Stimulated activated naive CD8-positive, alpha-beta T cell treated with anti-CD3 and anti-CD28 coated beads, Interleukin-15, Interleukin-2, amounts not matched to agents 100 U/mL and 50 U/mL, for 24 hours (primary cell): ENCODE measurements at regions not wholly inside any gene's neighbourhood (a gene's known extent, or its start where the extent isn't known, plus 50 kb on each side); places are given as distances from the start of the nearest gene placed in this dataset.

Source experiments
- ATAC-seq: fragments of 150-1000 bp; cut with Tn5 transposase; one replicate; pipeline ENCODE4 v1.10.0; 2021
- DNase-seq: peaks from one replicate; pipeline ENCODE4 v3.0.0; 2021

DNA sequence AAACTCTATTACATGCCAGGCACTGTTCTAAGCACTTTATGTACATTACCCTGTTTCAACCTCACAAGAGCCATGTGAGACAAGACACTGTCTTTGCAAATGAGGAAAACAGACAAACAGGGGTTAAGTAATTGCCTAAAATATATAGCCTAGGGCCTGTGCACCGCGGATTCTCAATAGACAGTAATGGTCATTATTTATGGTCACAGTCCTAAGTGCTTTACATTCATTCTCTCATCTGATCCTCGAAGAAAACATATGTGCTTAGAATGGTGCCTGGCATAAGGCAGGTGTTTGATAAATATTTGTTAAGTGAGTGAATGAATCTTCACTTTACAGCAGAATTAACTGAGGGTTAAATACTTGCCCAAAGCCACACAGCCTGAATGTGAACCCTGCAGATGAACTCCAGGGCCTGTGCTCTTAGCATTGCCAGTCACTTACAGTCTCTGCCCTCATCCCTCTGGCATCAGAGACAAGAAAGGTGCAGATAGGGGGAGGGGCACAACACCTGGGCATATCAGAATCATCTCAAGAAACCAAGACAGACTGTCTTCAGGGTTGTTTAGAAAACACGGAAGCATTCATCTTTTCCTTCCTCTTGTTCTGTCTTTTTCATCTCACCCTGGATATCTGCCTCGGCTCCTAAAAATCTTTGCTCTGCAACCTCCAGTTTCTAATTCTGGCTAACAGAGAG lies 92.8 kb upstream of the SASH1 start:
- no peak for DNase-seq
- no peak for ATAC-seq

DNA sequence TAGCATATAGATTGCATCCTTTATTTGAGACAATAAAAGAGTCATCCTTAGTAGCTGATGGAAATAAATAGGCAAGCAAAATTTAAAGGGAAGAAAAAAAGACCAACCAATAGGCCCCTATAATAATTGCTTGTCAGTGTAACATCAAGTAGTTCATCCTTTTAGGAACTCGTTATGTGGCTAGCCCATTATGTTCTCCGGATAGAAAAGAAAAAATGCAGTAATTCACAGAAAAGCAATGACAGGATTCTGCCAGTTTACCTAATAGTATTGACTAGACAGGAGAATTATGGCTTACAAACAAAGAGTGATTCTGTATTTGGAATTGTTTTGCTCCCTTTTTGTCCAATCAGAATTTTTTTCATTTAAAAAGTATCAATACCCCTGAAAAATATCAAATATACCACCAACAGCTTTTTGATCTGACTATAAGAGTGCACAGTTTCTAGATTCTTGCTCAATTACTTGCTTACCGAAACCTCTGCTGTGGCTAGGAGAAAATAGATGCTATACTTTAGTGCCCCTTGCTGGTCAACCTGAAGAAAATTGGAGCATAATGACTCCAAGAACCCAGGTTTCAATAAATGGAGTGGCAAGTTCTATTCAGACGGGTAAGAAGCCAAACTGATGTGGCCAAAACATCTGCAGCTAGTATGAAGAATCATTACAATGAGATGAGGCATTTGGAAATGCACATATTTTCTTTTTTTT lies 91.5 kb upstream of the SASH1 start:
- DNase-seq (no peak), ATAC-seq (no peak)

DNA sequence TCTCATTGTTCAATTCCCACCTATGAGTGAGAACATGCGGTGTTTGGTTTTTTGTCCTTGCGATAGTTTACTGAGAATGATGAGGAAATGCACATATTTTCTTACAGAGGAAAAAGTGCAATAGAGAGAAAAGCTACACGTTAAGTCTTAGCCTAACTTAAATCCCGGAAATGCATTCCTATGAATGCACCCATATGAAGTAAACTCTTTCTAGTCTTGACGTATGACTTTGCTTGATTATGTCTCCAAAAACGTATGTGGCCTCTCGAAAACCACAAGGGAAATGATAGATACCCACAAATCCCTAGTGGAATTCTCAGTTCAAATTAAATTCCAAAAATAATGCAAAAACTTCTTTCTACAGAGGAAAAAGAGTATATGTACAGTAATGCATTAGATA lies 90.7 kb upstream of the SASH1 start:
- no peak for ATAC-seq

DNA sequence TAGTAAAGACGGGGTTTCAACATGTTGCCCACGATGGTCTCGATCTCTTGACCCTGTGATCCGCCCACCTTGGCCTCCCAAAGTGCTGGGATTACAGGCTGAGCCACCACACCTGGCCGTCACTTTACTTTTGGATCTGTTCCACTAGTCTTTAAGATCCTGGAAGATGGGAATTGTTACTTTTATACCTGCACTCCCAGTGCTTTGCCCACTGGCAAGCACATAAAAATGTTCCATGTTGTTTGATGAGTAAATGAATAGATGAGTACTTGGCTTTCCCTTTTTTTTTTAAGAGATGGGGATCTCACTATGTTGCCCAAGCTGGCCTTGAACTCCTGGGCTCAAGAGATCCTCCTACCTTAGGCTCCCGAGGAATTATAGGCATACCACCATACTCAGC lies 84.8 kb upstream of the SASH1 start:
- DNase-seq, result no peak
- ATAC-seq, result no peak

More for the DNA sequence above, 90.7 kb upstream of the SASH1 start:
- no peak for DNase-seq

DNA sequence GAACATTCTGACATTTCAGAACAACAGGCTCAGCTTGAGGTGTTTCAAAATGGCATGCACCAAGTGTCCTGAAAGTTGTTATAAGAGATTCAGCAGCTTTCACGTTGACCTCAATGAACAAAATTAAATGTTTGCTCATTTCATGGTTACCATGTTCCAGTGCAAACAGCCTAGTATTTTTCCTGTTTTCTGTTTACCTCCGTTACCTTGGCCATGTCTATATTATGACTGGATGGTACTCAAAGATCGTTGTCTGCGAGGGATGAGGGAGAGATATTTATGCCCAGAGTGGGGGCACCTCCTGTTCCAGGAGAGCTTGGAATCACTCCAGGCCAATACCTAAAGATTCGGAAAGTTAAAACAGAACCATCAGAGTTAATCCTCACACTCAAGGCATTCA lies 83.8 kb upstream of the SASH1 start:
- no peak for DNase-seq
- ATAC-seq, result no peak

DNA sequence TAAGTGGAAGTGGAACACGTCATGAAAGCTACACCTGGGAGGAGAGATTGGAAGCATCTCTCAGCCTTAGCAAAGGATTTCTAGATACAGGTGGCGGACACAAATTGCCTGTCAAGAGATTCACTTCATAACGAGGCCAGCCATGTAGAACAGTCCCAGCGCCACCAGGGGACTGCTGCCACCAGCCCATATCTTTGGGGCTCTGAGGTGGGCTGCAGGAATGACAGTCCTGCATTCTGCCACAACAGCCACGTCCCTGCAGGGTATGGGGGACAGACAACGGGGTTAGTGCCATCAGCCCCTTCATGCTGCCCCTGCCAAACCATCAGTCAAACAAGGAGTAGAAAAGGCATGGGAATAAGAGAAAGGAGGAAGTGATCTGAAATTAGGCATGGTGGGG lies 81.2 kb upstream of the SASH1 start:
- DNase-seq, result no peak
- no peak for ATAC-seq

DNA sequence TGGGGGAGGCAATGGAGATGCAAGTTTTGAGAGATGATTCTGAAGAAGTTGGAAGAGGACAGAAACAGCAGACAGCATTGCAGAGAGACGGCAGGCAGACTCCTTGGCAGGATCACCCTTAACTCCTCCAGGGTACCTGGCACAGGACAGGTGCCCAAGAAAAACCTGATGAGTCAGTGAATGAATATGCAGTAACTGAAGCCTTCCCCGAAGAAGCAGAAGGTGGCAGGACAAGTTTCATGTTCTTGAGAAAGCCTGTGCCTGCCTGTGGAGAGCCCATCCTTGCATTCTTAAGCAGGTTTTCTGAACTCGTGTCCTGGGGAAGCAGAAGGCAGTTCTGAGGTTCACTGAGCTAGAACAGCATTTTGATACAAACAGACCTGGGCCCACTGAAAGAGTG lies 79.6 kb upstream of the SASH1 start:
- ATAC-seq (no peak), DNase-seq (no peak)

DNA sequence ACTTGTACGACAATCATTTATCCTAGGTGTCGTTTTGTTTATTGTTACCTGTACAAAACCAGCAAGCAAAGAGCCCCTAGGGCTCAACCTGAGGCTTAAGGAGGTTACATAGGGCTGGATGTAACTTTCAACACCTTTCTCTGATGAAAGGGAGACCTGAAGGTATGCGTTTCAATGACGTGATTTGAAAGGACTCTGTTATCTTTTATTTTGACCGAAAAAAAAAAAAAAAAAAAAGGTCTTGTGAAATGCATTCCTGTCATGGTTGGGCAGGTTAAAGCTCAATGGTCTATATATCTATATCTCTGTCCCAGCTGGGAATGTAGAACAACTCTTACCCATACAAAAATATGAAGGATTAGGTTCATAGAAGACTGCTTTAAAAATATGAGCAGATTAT lies 78.7 kb upstream of the SASH1 start:
- ATAC-seq, result no peak

DNA sequence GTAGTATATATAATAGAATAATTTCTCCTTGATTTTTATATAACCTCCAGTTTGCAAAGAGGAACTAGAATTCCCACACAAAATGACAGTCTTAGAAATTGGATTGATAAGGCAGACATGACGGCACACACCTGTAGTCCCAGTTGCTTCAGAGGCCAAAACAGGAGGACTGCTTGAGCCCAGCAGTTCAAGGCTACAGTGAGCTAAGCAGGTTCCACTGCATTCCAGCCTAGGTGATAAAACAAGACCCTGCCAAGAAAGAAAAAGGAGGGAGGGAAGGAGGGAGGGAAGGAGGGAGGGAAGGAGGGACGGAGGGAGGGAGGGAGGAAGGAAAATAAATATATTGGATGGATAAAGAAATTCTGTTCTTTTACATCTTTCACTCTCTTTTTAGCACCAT lies 77.6 kb upstream of the SASH1 start:
- DNase-seq (no peak), ATAC-seq (no peak)

More for the DNA sequence above, 78.7 kb upstream of the SASH1 start:
- DNase-seq, result no peak

DNA sequence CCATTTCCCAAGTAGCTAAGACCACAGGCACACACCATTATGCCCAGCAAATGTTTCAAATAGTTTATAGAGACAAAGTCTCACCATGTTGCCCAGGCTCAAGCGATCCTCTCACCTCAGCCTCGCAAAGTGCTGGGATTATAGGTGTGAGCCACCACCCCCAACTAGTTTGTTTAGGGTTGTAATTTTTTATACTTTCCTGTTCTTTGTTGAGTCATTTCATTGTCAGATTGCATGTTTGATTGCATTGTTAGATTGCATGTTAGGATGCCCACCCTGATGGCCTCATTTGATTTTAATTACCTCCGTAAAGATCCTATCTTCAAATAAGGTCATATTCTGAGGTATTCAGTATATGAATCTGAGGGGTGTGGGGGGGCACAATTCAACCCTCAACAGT lies 73.3 kb upstream of the SASH1 start:
- no peak for DNase-seq
- ATAC-seq, result no peak

DNA sequence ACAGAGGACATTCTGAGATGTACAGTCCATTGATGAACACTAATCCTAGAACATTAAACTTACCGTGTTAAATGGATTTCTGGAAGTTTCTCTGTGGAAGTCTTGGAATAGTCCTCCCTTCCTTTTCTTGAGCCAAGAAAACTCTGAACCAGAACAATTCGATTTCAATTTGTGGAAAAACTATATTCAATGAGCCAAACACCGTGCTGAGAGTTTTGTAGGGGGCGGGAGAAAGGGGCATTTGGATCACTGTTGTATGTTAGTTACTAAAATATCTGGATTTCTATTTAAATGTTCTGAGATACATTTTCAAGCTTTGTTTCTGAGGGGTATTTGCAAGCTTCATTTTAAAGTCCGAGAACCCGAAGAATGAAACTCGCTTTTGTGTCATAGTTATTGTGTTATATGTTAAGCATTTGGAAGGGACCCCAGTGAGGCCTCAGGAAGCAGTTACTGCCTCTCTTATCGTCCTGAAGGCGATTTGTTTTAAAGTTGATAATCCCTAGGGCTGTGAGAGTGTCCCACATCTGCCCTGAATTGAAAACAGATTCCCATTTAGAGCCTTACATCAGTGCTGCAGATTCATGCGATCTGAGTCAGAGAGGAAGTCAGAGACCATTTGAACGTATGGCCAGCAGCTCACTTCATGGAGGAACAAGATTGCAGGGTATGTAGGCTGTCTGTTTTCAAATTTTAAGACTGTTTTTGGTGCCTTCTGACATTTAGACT lies 70.8 kb upstream of the SASH1 start:
- ATAC-seq (no peak), DNase-seq (no peak)

DNA sequence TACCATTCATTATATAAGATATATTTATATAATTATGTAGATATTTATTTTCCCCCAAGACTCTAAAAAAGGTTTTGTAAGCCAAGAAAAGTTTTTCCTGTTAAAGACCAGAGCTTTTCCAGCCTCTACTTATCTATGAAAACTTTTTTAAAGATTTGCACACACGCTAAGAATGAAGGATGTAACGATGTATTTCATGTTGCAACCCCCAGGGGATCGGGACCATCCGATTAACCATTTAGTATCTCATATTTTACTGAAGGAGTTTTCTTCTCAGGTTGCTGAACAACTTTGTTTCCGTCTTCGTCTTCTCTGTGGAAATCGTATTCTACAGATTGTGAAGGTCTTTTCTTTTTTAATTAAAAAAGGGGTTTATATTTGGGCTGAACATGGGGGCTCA lies 70.0 kb upstream of the SASH1 start:
- DNase-seq (no peak), ATAC-seq (no peak)

DNA sequence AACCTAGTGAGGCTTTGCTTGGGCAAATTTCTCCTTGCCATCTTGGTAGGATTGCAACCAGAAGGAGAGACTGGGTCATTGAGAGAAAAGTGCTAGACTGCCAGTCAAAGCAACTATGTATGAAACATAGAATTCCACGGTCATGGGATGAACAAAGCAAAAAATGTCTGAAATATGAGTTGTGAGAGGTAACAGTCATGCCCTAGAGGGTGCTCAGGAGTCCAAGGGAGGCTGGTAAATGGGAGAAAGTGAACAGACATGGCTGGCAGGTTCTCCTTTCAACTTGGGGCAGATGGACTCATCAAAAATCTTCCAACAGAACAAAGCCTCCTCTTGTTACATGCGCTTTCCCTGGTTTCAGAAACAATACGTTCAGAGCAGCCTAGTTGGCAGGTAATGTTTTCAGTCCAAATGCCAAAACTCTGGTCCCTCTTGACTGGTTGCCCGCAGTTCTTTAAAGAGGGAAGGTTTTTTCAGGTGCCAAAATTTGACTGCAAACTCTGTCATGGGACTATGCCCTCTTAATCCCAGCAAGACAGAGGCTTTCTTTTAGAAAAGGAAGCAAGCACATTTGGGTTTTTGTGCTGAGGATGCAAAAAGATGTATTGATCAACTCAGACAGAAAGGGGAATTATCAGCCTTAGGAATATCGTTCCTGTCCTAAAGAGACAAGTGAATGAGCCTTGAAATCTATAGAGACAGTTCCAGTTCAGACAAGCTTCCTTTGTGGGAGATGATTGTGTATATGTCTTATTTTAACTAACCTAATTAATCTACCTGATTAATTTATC lies 68.5 kb upstream of the SASH1 start:
- ATAC-seq (no peak), DNase-seq (no peak)

DNA sequence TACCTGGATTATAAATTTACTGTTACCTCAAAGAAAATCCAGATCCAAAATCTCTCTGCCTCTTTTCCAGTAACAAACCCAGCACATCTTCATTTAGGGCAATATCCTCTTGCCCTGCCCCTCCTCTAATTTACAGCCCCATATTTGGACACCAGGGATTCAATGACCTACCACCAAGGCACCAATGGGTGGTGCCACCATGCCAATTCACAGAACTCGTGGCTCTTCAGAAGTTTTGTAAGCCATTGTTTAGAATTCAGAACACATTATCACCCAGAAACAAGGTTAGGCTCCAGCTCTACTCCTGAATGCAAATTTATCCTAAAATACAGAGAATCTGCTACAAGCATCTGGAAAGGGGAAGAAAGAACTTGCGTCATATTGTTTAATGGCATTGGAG lies 67.8 kb upstream of the SASH1 start:
- DNase-seq, result no peak
- no peak for ATAC-seq

DNA sequence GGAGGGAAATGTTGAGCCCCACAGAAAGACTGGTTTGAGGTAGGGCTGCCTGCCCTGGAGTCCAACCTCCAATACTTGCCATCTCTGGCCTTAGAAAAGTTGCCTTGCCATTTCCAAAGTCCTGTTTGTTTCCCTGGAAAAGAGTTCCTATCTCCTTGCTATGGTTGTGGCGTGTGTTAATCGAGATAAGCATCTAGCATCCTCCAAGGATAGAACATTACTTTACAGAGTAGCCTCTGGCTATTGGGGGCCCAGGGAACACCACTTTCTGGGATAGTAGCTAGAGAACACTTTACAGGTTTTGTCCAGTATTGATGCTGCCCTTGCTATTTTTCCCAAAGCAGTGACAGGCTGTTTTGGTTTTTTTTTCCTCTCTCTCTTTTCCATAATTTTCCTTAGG lies 57.4 kb upstream of the SASH1 start:
- DNase-seq, result no peak
- no peak for ATAC-seq

DNA sequence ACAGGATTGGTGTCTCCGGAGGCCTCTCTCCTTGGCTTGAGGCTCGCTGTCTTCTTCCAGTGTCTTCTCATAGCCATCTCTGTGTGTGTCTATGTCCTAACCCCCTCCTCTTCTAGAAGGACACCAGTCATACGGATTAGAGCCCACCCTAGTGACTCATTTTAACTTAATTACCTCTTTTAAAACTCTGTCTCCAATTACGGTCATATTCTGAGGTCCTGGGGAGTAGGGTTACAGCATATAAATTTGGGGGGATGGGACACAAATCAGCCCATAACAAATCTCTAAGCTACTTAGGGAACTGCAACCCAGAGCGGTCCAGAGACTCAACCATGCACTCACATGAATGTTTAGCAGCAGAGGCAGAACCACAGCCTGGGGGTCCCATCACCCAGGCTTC lies 56.1 kb upstream of the SASH1 start:
- DNase-seq (no peak), ATAC-seq (no peak)

DNA sequence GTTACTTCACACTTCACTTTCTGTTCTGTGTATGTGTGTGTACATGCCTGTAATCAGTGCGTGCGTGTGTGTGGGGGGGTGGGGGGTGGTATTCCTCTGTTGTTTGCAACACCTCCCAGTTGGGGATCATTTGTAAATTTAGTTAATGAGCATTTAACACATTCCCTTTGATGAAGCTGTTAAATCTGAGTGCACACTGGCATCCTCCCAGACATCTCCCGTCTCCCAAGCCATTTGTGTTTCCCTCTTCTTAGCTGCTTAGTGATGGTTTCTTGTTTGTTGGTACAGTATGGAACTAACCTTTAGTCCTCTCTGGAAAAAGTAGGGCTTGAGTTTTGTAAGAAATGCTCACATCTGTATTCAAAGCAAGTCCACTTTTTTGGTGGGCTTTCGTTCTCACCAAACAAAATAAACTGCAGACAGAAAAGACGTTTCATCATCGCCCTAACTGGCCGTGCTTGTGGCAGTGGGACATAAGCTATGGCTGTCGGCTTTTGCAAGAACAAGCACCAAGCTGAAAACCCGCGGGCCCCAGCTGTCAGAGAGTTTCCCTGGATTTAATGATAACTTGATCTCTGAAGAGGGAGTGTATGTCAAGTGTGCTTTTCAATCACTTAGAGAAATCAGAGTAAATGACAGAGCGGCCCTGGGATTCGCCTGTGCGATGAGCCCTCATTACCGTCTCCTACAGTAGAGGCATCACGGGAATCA lies 54.9 kb upstream of the SASH1 start:
- no peak for ATAC-seq
- no peak for DNase-seq

DNA sequence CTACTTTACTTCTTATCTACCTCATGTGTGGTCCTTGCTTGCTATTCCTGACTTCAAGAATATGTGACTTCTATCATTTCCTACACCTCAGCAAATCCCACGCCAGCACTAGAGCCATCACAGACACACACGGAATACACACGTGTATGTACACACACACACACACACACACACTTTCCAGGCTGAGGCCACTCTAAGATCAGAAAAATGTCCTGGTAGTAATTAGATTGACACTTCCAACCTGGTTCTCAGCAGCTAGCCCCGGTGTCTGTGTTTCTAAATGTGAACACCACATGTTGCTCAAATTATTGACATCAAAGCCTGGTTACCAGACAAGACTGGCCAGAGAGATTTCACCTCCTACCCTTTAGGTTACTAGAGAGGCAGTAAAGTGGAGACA lies 54.1 kb upstream of the SASH1 start:
- DNase-seq, result no peak
- ATAC-seq, result no peak

DNA sequence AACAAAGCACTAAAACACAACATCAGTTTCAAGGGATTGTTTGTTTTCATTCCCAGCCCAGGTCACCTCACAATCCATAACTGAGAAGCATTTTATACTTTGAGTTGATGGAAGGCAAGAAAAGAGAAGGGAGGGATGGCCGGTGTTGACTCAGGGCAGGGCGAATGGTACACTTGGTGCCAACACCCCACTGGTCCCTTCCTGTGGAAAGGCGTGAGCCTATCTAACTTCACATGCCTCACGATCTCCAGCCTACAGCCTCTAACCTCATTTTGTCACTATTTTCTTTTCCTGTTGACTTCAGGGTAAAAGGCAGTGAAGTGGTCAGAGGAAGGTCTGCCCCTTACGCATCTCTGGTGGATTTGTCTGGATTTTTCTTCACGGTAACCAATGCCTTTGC lies 53.5 kb upstream of the SASH1 start:
- ATAC-seq (no peak), DNase-seq (no peak)

DNA sequence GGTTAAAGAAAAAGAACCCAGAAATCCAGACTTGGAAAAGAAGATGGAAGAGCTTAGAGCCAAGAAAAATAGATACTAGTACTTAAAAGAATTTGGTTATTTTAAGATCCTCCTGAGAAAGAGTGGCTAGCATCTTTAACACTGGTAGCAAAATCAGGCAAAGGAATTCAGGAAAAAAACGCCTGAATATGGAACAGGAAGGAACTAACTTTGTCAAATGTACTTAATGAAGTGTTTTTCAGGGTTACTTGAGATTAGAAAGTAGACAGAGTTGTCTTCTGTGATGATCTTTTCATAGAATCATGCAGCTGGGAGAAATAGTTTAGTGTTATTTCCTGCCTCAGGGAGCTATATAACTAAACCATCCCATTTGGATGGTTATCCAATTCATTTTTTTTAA lies 50.8 kb upstream of the SASH1 start:
- ATAC-seq (no peak), DNase-seq (no peak)
